DOHH2 (cell line): ENCODE measurements at regions not wholly inside any gene's neighbourhood (a gene's known extent, or its start where the extent isn't known, plus 50 kb on each side); places are given as distances from the start of the nearest gene placed in this dataset.

Experiments used
- H3F3A ChIP-seq: fragments of 200-600 bp; sonication (generic), shearing (Covaris generic); 2 replicates; pipeline ENCODE4 v1.6.0; 2016; ENCODE audit warnings: antibody characterized with exemption, mild to moderate bottlenecking; ENCODE audit not compliant: control insufficient read depth, insufficient read depth
- H3K27ac ChIP-seq: fragments of 200-600 bp; sonication (generic); 2 replicates; pipeline ENCODE4 v1.5.1; 2014; ENCODE audit warnings: low read depth, mild to moderate bottlenecking, low read length, moderate library complexity
- H3K27me3 ChIP-seq: fragments of 200-600 bp; sonication (generic); 2 replicates; pipeline ENCODE4 v1.6.1; 2014; ENCODE audit warnings: mild to moderate bottlenecking, low read length, mixed read lengths; ENCODE audit not compliant: control insufficient read depth
- H3K36me3 ChIP-seq: fragments of 200-600 bp; sonication (generic); 2 replicates; pipeline ENCODE4 v1.6.1; 2014; ENCODE audit warnings: mild to moderate bottlenecking, low read length, moderate library complexity, mixed read lengths; ENCODE audit not compliant: control insufficient read depth
- H3K4me1 ChIP-seq: fragments of 200-600 bp; sonication (generic); 2 replicates; pipeline ENCODE4 v1.6.1; 2014; ENCODE audit warnings: mild to moderate bottlenecking, low read length, mixed read lengths; ENCODE audit not compliant: control insufficient read depth
- H3K4me2 ChIP-seq: fragments of 200-600 bp; sonication (generic); 2 replicates; pipeline ENCODE4 v1.6.0; 2014; ENCODE audit warnings: mild to moderate bottlenecking, low read length, moderate library complexity
- H3K4me3 ChIP-seq: fragments of 200-600 bp; sonication (generic); 2 replicates; pipeline ENCODE4 v1.5.1; 2014; ENCODE audit warnings: mild to moderate bottlenecking, low read length, mixed read lengths
- H3K79me2 ChIP-seq: fragments of 200-600 bp; sonication (generic); 2 replicates; pipeline ENCODE4 v1.6.1; 2014; ENCODE audit warnings: mild to moderate bottlenecking, low read length, mixed read lengths; ENCODE audit not compliant: control insufficient read depth
- H3K9me2 ChIP-seq: fragments of 200-600 bp; sonication (generic); replicated peaks from 2 replicates; pipeline ENCODE4 v1.6.1; 2014; ENCODE audit warnings: mild to moderate bottlenecking, low read length, mixed read lengths; ENCODE audit not compliant: control insufficient read depth
- H3K9me3 ChIP-seq: fragments of 200-600 bp; sonication (generic); 2 replicates; pipeline ENCODE4 v1.6.1; 2014; ENCODE audit warnings: antibody characterized with exemption, low read length, mixed read lengths; ENCODE audit not compliant: control insufficient read depth, insufficient read depth
- H4K20me1 ChIP-seq: fragments of 200-600 bp; sonication (generic); 2 replicates; pipeline ENCODE4 v1.6.0; 2014; ENCODE audit warnings: low read depth, mild to moderate bottlenecking, antibody characterized with exemption, low read length, moderate library complexity; ENCODE audit not compliant: control insufficient read depth, insufficient read depth
- EZH2phosphoT487 ChIP-seq: fragments of 200-600 bp; sonication (generic); IDR thresholded peaks from 2 replicates; pipeline ENCODE4 v1.6.1; 2017; ENCODE audit warnings: borderline replicate concordance, mild to moderate bottlenecking, antibody characterized with exemption, low read length, moderate library complexity, mixed read lengths
- TF ChIP-seq, protein P1 (sequence below): fragments of 200-600 bp; sonication (generic); IDR thresholded peaks from one replicate; pipeline ENCODE4 v1.5.1; 2014; ENCODE audit warnings: antibody characterized with exemption, mild to moderate bottlenecking, low read depth, low read length; ENCODE audit not compliant: poor library complexity, severe bottlenecking

DNA sequence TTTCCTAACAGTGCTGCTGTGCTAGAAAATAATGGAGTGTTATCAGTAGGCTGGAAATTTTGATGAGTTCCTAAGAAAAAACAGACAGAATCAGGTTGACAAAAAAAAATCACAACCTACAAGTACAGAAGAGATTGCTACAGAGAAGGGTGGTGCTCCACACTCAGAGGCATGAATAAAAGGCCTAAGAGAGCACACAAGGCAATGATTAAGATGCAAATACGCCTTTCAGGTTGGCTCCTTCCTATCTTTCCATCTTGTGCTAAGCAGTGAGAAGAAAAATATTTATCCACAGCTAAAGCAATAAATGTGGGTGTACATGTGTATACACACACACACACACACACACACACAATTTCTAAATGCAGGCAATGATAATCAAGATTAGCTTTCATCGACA is 130.6 kb upstream of the UBE2E3 start:
- Histone ChIP-seq H3K79me2 (no peaks in the 10 kb centered on the region), H3K9me3 (no peaks in the 10 kb centered on the region), H3F3A (no peaks in the 10 kb centered on the region), H4K20me1 (no peaks in the 10 kb centered on the region), H3K4me1 (no peaks in the 10 kb centered on the region), H3K27me3 (no peaks in the 10 kb centered on the region), H3K9me2 (no peaks in the 10 kb centered on the region), H3K36me3 (no peaks in the 10 kb centered on the region), H3K4me2 (no peak overlapping the region), H3K27ac (no peak overlapping the region), H3K4me3 (no peak overlapping the region)
- TF ChIP-seq EZH2phosphoT487: no peak
- TF ChIP-seq, protein P1, sequence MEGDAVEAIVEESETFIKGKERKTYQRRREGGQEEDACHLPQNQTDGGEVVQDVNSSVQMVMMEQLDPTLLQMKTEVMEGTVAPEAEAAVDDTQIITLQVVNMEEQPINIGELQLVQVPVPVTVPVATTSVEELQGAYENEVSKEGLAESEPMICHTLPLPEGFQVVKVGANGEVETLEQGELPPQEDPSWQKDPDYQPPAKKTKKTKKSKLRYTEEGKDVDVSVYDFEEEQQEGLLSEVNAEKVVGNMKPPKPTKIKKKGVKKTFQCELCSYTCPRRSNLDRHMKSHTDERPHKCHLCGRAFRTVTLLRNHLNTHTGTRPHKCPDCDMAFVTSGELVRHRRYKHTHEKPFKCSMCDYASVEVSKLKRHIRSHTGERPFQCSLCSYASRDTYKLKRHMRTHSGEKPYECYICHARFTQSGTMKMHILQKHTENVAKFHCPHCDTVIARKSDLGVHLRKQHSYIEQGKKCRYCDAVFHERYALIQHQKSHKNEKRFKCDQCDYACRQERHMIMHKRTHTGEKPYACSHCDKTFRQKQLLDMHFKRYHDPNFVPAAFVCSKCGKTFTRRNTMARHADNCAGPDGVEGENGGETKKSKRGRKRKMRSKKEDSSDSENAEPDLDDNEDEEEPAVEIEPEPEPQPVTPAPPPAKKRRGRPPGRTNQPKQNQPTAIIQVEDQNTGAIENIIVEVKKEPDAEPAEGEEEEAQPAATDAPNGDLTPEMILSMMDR: no peak

DNA sequence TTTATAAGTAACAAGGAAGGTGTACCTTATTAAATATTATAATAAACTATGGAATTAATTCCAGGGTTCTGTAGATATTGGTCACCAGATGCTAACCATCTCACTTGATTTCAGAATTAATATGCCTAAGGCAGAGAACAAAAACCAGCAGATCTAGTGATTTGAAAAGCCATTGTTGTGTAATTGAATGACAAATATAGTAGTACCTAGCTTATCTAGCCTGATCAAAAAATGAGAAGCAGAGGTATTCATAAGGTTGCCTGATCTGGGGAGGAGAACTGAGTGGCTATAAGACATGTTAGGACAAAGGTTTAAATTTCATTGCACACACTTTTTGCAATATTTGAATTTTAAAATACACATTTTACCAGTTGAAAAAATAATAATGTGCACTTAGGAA is 132.0 kb upstream of the UBE2E3 start:
- TF ChIP-seq EZH2phosphoT487: no peak
- TF ChIP-seq, protein P1: no peak
- H3K9me3 ChIP-seq: no peaks in the 10 kb centered on the region

DNA sequence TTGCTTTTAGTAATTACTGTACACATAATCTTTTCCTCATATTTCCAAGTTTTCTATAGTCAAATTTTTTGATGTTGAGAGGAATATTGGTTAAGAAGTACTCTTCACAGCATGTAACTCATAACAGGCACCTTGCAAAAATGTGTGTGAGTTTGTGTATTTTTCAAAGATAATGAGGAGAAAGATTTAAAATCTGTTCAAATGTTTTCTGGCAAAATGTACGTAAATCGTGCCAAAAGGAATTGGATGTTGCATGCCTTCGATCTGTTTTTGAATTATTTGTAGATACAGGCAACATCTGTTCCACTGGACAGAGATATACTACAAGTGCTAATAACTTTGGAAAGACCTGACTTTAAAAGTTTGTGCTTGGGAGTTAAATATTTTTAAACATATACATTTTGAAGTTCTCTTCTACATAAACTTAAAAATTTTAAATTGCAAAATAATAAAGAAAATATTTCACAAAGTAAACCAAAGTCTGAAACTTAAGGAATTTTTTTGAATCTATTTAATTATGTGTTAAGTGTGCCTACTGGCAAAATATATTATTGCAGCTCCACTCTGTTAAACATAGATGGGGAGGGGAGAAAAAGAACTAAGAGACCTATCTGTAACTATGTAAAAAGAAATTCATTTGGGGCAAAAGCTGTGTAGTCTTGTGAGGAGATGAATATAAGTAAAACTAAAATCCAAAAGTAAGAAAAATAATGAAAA is 133.5 kb upstream of the UBE2E3 start:
- H3K4me2 ChIP-seq: no peak overlapping the region
- no peaks in the 10 kb centered on the region for H3F3A ChIP-seq
- no peaks in the 10 kb centered on the region for H4K20me1 ChIP-seq
- no peaks in the 10 kb centered on the region for H3K79me2 ChIP-seq
- H3K36me3 ChIP-seq: no peaks in the 10 kb centered on the region
- no peaks in the 10 kb centered on the region for H3K9me3 ChIP-seq
- no peak overlapping the region for H3K4me3 ChIP-seq
- TF ChIP-seq, protein P1: no peak
- no peak for TF ChIP-seq EZH2phosphoT487
- H3K9me2 ChIP-seq: no peaks in the 10 kb centered on the region
- H3K27me3 ChIP-seq: no peaks in the 10 kb centered on the region
- H3K4me1 ChIP-seq: no peaks in the 10 kb centered on the region
- H3K27ac ChIP-seq: no peak overlapping the region

More for the DNA sequence above, 132.0 kb upstream of the UBE2E3 start:
- Histone ChIP-seq H3K79me2 (no peaks in the 10 kb centered on the region), H3K27ac (no peak overlapping the region), H3K36me3 (no peaks in the 10 kb centered on the region), H3K4me1 (no peaks in the 10 kb centered on the region), H3K9me2 (no peaks in the 10 kb centered on the region), H3F3A (no peaks in the 10 kb centered on the region), H3K27me3 (no peaks in the 10 kb centered on the region), H3K4me3 (no peak overlapping the region), H4K20me1 (no peaks in the 10 kb centered on the region), H3K4me2 (no peak overlapping the region)
